GM18951 (cell line): ENCODE measurements at regions not wholly inside any gene's neighbourhood (a gene's known extent, or its start where the extent isn't known, plus 50 kb on each side); places are given as distances from the start of the nearest gene placed in this dataset.
"Not testable (repeated sequence)": the region's sequence is repeated elsewhere in the genome, so short reads cannot be mapped to it uniquely, and the experiment has no call there.

Experiments
- in situ Hi-C: fragments of 300-500 bp; cut with MboI; formaldehyde crosslinking; loops from one replicate; pipeline ENCODE4 v1.12.0; 2022; ENCODE audit warnings: low sequenced_read_pairs, mixed read lengths, inconsistent platforms; ENCODE audit not compliant: unreplicated experiment

DNA sequence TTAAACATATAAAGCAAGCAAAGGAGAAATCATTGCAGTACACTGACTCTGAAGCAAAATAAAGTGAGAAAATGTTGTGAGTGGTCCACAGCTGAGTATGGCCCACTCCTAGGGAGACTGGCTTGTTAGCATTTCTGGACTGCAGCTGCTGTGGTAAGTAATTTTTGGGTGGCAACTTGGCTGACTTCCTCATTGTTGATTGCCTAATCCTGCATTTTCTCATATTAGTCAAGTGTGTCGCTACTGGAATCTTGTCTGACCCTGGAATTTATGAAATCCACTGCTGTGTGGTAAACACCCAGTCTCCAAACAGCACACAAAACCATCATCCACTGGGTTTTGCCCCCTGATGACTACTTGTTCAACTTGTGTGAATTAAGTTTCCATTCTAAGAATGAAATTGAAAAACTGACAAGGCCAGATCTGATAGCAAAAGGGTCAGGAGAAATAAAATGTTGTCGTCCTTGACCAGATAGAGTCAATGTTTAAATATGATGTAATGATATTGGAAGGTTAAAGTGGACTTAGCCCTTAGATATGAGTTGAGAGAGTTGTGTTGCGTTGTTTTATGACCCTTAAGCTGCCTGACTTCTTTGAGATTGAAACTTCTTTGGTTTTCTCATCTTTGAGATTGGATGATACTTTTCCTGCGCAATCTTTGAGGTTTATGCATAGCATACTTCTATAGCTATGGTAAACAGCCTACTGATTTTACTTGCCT is 106.6 kb upstream of the SEC22B start:
- in situ Hi-C loops: not testable (repeated sequence)

GRCh38 chr1:120278259-120278610 is 101.9 kb upstream of the SEC22B start:
- in situ Hi-C loops: not testable (repeated sequence)

DNA sequence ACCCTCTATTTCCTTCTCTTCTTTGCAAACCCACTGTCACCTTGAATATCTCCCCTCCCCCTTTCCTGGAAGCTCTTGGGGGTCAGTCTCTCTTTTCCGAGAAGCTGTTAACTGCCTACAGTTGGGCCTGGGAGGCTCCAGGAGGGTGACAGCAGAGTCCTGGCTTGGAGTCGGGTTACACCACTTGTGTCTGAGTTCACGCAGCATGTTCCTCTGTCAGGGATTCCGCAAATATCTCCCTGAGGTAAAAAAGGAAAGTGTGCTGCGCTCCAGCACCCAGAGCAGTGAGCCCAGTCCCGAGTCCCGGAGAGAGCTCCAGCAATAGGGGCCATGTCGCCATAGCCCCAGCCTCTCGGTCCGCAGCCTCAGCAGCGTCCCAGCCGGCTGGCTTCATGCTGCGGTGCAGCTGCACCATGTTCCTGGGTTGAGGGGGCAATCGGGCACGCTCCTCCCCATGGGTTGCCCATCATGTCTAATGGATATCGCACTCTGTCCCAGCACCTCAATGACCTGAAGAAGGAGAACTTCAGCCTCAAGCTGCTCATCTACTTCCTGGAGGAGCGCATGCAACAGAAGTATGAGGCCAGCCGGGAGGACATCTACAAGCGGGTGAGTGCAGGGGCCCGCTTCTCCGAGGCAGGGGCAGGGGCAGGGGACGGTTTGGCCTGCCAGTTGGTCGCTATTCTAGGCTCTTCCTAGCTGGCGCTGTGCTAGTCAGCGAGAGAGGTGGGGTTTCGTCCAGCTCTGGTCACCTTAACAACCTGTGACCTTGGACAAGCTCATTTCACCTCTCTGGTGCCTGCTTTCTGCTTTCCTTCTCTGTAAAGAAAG is 101.3 kb upstream of the SEC22B start:
- in situ Hi-C loops: not testable (repeated sequence)

GRCh38 chr1:120276710-120277109 is 100.4 kb upstream of the SEC22B start:
- in situ Hi-C loops: not testable (repeated sequence)

DNA sequence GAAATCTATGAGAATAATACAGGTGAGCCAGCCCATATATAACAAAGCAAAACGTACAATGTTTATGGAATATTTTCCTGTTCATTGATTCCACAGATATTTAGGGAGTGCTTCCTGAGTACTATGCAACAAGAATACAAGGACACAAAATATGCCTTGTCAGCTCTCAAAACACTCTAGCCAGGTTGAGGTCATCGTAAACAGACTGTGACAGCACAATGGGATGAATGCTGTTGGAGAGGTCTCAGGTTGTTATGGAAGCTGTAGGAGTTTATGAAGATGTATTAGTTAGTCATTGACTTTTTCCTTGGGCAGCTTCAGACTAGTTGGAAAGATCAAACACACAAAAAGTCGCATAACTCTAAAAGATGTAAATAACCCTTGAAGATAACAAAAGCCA is 98.1 kb upstream of the SEC22B start:
- in situ Hi-C loops: not testable (repeated sequence)

GRCh38 chr1:120273363-120273762 is 97.0 kb upstream of the SEC22B start:
- in situ Hi-C loops: not testable (repeated sequence)

DNA sequence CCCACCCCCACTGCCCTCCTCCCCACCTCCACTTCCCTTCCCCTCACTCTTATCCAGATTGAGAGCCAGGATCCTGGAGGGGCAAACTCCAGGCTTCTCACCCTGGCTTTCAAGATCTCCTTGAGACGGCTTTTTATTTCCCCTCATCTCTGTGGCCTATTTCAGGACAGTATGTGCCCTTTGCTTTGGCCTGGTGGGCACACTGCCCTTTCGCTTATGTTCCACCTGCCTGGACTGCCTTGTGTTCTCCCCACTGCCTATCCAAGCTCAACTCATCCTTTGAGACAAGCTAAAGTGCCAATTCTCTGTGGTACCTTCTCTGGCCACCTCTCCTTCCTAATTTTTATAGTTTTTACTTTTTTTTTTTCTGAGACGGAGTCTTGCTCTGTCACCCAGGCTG is 95.9 kb upstream of the SEC22B start:
- in situ Hi-C loops: not testable (repeated sequence)

DNA sequence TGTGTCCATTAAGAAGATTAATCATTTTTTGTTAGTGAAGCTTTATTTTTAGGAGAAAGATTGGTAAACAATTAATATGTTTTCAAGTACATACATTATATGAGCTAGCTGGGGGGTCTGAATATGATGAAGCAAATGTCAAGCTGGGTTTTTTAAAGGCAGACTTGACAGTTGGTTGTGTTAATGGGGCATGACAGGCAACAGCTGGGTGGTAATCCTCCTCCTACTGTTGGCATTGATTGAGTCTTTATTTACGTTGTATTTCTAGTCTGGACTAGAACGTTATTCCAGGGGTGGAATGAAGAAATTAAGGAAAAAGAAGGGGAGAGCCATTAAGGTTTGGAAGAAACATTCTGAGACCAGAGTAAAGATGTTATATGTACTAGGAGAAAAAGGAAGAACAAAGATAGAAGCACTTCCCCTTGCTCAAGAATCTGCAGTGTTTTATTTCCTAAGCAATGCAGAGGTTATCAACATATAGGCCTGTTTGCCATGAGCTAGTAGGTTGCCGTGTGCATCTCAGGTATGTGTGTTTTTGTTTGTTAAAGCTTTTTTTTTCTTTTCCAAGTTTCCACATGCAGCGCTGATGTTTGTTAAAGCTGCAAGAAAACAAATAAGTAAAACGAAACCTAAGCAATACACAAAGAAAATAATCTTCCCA is 95.4 kb upstream of the SEC22B start:
- in situ Hi-C loops: not testable (repeated sequence)

DNA sequence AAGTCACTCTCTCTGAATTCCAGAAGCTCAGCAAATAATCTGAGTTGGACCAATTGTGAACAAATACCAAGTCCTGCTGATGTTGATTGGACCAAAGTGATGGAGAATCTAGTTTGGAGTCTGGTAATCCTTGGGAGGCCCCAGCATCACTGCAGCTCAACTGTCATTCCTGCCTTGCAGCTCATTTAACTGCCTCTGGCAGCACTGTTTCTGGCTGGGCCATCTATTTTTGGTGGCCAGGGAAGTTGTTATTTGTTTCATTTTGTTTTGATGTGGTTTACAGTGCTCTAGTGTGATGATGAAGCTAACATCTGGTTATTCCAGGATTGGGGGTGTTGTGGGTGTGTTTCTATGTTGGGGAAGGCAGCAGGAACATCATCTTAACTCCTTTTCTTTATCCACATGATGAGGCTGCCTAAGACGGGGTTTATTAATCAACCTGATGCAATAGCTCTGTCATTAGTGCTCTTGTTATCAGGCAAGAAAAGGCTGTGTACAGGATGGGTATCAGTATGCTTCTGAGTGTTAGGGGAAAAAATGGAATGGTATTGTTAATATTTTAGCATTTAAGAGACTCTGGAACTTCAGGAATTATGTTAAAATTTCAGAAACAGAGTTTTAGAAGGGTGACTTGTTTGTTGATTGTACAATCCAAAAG is 91.7 kb upstream of the SEC22B start:
- in situ Hi-C loops: not testable (repeated sequence)

DNA sequence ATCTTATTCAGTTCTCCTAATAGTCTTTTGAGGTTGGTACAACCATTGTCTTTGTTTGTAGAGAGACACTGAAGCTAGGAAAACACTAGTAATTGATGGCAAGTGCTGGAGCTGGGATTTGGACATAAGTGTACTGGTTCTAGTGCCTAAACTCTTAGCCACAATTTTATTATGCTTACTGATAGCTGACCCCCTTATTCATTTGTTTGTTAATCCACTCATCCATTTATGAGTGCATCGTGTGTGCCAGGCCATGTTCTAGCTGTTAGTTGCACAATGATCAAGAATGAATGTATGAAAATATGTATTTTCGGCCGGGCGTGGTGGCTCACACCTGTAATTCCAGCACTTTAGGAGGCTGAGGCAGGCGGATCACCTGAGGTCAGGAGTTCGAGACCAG is 88.2 kb upstream of the SEC22B start:
- in situ Hi-C loops: not testable (repeated sequence)

DNA sequence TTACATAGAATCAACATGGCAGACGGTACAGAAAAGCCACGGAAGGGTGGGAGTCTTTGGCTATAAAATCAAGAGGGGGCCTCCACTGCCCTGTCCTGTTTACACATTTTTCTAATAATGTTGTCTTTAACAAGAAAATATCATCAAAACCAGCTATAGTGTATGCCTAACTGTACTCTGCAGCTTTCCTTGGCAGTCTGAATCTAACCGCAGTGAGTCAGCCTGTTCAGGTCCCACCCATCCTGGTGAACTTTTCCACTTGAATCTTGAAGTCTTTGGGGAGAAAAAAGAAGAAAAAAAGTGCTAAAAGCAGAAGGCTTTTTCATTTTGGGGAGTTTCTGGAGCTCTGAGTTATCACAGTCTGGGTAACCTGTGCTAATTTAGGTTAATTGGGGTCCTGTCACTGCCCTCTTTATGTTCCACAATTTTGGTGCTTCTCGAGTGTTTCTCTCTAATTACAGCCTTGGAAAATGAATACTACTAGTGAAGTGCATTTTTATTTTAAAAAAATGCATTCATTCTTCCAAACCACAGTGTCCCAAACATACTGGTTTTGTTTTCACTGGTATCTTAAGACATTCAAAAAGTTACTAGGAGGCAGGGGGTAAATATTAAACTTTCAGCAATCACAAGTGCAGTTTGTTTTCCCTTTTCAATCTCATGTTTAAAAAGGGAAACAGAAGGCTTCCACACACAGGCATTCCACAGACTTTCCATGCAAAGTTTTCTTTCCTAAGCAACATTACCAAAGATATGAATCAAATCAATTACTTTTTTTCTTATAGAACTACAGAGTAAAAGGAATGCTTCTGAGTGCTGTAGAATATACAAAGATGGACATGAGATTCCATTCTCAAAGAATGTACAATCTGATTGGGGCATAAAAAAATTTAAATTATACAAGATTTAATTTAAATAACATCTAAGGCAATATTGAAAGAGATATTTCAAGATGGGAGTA is 86.8 kb upstream of the SEC22B start:
- in situ Hi-C loops: not testable (repeated sequence)

DNA sequence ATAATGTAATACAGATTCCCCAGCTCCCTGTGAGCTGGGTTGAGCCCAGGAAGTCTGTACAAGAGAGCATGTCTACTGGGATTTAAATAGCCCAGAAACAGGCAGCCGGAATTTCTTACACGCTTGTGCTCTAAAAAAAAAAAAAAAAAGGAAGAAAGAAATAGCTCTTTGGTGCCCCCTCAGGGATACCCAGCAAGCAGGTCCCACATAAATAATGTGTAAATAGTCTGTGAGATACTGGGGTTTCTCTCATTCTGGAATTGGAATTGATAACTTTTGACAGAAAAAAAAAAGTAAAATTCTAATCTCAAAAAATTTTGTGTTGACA is 81.4 kb upstream of the SEC22B start:
- in situ Hi-C loops: not testable (repeated sequence)

GRCh38 chr1:120257064-120257777 is 80.9 kb upstream of the SEC22B start:
- in situ Hi-C loops: not testable (repeated sequence)

- in situ Hi-C loops: not testable (repeated sequence)
These were observed 74.4 kb upstream of the SEC22B start for GRCh38 chr1:120250756-120251155.

GRCh38 chr1:120248726-120249427 is 72.6 kb upstream of the SEC22B start:
- in situ Hi-C loops: not testable (repeated sequence)

DNA sequence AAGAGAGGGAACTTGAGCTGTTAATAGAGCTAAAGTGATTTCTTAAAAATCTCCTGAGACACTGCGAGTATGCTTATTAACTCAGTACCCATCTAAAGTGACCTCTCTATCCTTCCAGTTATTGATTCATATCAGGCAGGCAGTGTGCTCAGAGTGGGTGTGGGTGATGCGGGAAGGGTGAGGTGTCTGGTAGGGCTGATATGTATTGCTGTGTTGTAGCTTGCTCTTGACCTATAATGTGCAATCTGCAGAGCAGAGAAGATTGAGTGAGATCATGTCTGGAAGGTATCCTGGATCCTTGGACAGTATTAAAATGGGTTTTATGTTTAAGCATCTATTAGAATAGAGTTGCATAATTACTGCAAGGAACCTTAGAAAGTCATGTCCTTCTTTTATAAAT is 71.9 kb upstream of the SEC22B start:
- in situ Hi-C loops: not testable (repeated sequence)

GRCh38 chr1:120243867-120244266 is 67.5 kb upstream of the SEC22B start:
- in situ Hi-C loops: not testable (repeated sequence)

- in situ Hi-C loops: not testable (repeated sequence)
These were observed 66.3 kb upstream of the SEC22B start for GRCh38 chr1:120242582-120242981.
